ENCODE measurements at regions not wholly inside any gene's neighbourhood (a gene's known extent, or its start where the extent isn't known, plus 50 kb on each side); places are given as distances from the start of the nearest gene placed in this dataset.
"Not testable (repeated sequence)": the region's sequence is repeated elsewhere in the genome, so short reads cannot be mapped to it uniquely, and the experiment has no call there.

DNA sequence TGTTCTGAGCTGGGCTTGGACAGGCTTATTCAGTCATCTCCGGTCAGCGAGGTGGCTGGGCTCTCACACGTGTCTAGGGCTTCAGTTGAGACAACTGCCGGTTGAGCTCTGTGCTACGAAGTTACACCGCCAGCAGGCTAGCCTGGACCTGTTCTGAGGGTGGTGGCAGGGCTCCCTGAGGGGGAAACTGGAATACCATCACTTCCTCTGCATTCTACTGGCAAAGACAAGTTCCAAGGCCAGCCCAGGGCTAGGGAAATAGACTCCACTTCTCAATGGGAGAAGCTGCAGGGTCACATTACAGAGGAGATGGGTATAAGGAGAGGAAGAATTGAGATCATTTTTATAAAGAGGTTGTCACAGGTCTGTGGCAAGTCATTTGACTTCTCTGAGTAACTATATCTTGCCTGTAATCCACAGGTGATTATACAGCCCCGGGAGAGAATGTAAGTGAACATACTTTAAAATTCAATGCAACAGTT is 106.8 kb upstream of the IL12A start:
- H3K9me3 ChIP-seq (replicated peaks; ENCODE audit: control insufficient read depth, low read depth, low read length) = no peaks in the 10 kb centered on the region
- no peak for DNase-seq
- peak overlapping the region; percentile 57 for H3K27ac ChIP-seq (ENCODE audit: low read length)
- no peaks in the 10 kb centered on the region for H3K27me3 ChIP-seq (ENCODE audit: control insufficient read depth, insufficient read depth, low read length)
- peaks cover 8% of the 10 kb centered on the region for H3K36me3 ChIP-seq (ENCODE audit: control insufficient read depth, insufficient read depth, low read length)
- H3K4me1 ChIP-seq (ENCODE audit: control insufficient read depth, insufficient read depth, low read length) = peaks cover 15% of the 10 kb centered on the region
- H3K4me3 ChIP-seq (ENCODE audit: low read length) = no peak overlapping the region
- 72% methylated on average over 5 of the region's 7 CpGs for WGBS (ENCODE audit: insufficient coverage)

DNA sequence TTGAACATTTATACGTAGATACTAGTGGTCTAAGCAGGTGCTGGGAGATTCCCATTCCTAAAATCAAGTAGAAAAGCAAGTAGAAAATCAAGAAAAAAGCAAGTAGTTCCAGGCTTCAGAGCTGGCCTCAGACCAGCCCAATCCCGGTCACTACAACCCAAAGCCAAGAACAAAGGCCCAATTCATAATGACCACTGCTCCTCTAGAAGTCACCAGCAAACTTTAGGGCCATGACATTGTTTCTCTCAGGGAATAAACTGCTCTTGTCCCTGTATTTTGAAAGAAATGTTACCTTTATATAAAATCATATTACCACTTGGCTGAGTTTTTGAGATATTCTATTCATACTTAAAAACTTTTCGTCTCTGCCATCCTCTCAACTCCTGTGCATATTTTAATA is 106.3 kb upstream of the IL12A start:
- no CpG with 5 or more reads among the region's 3 CpGs for WGBS (ENCODE audit: insufficient coverage)
- peaks cover 15% of the 10 kb centered on the region for H3K4me1 ChIP-seq (ENCODE audit: control insufficient read depth, insufficient read depth, low read length)
- H3K27ac ChIP-seq (ENCODE audit: low read length) = peak overlapping the region; percentile 43
- H3K4me3 ChIP-seq (ENCODE audit: low read length) = no peak overlapping the region
- H3K27me3 ChIP-seq (ENCODE audit: control insufficient read depth, insufficient read depth, low read length) = no peaks in the 10 kb centered on the region
- H3K36me3 ChIP-seq (ENCODE audit: control insufficient read depth, insufficient read depth, low read length) = peaks cover 9% of the 10 kb centered on the region
- DNase-seq = no peak
- no peaks in the 10 kb centered on the region for H3K9me3 ChIP-seq (replicated peaks; ENCODE audit: control insufficient read depth, low read depth, low read length)

- DNase-seq = no peak
- no peaks in the 10 kb centered on the region for H3K27me3 ChIP-seq (ENCODE audit: control insufficient read depth, insufficient read depth, low read length)
- no peaks in the 10 kb centered on the region for H3K9me3 ChIP-seq (replicated peaks; ENCODE audit: control insufficient read depth, low read depth, low read length)
- peaks cover 15% of the 10 kb centered on the region for H3K4me1 ChIP-seq (ENCODE audit: control insufficient read depth, insufficient read depth, low read length)
- H3K27ac ChIP-seq (ENCODE audit: low read length) = peak overlapping the region; percentile 43
- peaks cover 8% of the 10 kb centered on the region for H3K36me3 ChIP-seq (ENCODE audit: control insufficient read depth, insufficient read depth, low read length)
- WGBS (ENCODE audit: insufficient coverage) = 31% methylated on average over 4 of the region's 12 CpGs
- H3K4me3 ChIP-seq (ENCODE audit: low read length) = no peak overlapping the region
Measured at GRCh38 chr3:159882790-159883779, 105.5 kb upstream of the IL12A start.

DNA sequence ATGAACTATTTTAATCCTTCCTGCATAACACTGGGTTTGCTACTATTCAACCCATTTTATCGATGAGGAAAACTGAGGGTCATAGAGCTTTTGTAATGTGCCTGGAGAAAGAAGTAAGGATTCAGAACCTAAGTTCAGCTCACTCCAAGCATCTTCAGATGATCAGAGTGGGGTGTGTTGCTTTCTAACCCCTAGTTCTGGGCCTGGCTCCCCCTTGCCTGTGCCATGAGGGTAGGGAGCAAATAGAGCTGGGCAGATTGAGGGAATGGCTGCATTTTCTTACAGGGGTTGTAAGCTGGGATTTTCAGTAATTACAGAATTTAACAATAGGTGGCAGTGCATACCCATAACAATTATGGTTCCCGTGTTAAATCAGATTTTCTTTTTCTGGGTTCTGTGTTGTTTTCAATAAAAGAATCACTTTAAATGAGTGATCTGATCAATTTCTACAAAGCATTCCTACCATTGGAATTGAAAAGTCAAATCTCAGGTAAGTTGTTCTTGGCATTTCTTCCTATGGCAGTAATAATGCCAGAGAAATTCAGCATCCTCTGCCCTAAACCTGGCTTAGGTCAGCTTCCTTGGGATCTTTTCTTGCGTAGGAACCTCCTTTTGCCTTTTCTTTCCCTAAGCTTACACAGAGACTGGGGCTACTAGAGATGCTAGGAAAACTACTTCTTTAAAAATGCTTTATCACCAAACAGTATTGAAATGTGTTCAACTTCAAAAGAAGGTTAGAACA is 103.8 kb upstream of the IL12A start:
- no CpG with 5 or more reads among the region's 3 CpGs for WGBS (ENCODE audit: insufficient coverage)
- peak; percentile 54 for DNase-seq
- peaks cover 7% of the 10 kb centered on the region for H3K36me3 ChIP-seq (ENCODE audit: control insufficient read depth, insufficient read depth, low read length)
- H3K4me3 ChIP-seq (ENCODE audit: low read length) = no peak overlapping the region
- H3K27me3 ChIP-seq (ENCODE audit: control insufficient read depth, insufficient read depth, low read length) = no peaks in the 10 kb centered on the region
- no peak overlapping the region for H3K27ac ChIP-seq (ENCODE audit: low read length)
- H3K9me3 ChIP-seq (replicated peaks; ENCODE audit: control insufficient read depth, low read depth, low read length) = no peaks in the 10 kb centered on the region
- H3K4me1 ChIP-seq (ENCODE audit: control insufficient read depth, insufficient read depth, low read length) = peaks cover 15% of the 10 kb centered on the region

- no peak for DNase-seq
- peaks cover 7% of the 10 kb centered on the region for H3K36me3 ChIP-seq (ENCODE audit: control insufficient read depth, insufficient read depth, low read length)
- H3K27ac ChIP-seq (ENCODE audit: low read length) = no peak overlapping the region
- WGBS (ENCODE audit: insufficient coverage) = 67% methylated on average over 1 of the region's 3 CpGs
- peaks cover 15% of the 10 kb centered on the region for H3K4me1 ChIP-seq (ENCODE audit: control insufficient read depth, insufficient read depth, low read length)
- no peak overlapping the region for H3K4me3 ChIP-seq (ENCODE audit: low read length)
- no peaks in the 10 kb centered on the region for H3K9me3 ChIP-seq (replicated peaks; ENCODE audit: control insufficient read depth, low read depth, low read length)
- H3K27me3 ChIP-seq (ENCODE audit: control insufficient read depth, insufficient read depth, low read length) = no peaks in the 10 kb centered on the region
Measured at GRCh38 chr3:159886050-159886449, 102.6 kb upstream of the IL12A start.

DNA sequence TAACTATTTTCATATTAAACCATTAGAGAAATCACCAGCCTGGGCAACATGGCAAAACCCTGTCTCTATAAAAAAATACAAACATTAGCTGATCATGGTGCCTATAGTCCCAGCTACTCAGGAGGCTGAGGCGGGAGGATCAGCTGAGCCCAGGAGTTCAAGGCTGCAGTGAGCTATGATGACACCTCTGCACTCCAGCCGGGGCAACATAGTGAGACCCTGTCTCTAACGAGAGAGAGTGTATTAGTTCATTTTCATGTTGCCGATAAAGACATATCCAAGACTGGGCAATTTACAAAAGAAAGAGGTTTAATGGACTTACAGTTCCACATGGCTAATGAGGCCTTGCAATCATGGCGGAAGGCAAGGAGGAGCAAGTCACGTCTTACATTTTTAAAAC is 102.1 kb upstream of the IL12A start:
- not testable (repeated sequence) for H3K36me3 ChIP-seq (ENCODE audit: control insufficient read depth, insufficient read depth, low read length); H3K9me3 ChIP-seq (replicated peaks; ENCODE audit: control insufficient read depth, low read depth, low read length); H3K27ac ChIP-seq (ENCODE audit: low read length); H3K4me3 ChIP-seq (ENCODE audit: low read length); DNase-seq; H3K27me3 ChIP-seq (ENCODE audit: control insufficient read depth, insufficient read depth, low read length)
- peaks cover 16% of the 10 kb centered on the region for H3K4me1 ChIP-seq (ENCODE audit: control insufficient read depth, insufficient read depth, low read length)
- WGBS (ENCODE audit: insufficient coverage) = 96% methylated on average over 3 of the region's 6 CpGs

GRCh38 chr3:159887168-159887567 is 101.5 kb upstream of the IL12A start:
- Histone ChIP-seq H3K27ac (ENCODE audit: low read length) (no peak overlapping the region), H3K9me3 (replicated peaks; ENCODE audit: control insufficient read depth, low read depth, low read length) (no peaks in the 10 kb centered on the region), H3K4me1 (ENCODE audit: control insufficient read depth, insufficient read depth, low read length) (peaks cover 14% of the 10 kb centered on the region), H3K27me3 (ENCODE audit: control insufficient read depth, insufficient read depth, low read length) (no peaks in the 10 kb centered on the region), H3K36me3 (ENCODE audit: control insufficient read depth, insufficient read depth, low read length) (peaks cover 10% of the 10 kb centered on the region), H3K4me3 (ENCODE audit: low read length) (no peak overlapping the region)
- WGBS (ENCODE audit: insufficient coverage) = no CpG with 5 or more reads among the region's 5 CpGs
- no peak for DNase-seq

DNA sequence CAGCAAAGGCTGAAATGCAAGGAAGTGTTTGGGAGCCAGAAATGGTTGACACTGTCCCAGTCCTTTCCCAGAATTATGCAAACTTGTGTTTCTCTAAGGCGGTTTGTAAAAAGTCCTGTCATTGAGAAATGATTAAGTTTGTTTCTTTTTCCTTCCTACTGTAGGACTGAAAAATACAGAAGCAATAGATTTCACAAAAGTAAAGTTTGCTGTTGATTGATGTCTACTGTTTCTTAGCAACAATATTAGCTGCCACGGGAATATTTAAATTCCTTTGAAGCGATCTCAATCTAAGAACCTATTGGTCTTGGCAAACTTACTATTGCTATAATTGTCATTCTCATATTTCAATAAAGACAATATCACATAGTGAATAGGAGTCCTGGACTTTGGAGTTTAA is 100.7 kb upstream of the IL12A start:
- H3K27ac ChIP-seq (ENCODE audit: low read length) = no peak overlapping the region
- H3K9me3 ChIP-seq (replicated peaks; ENCODE audit: control insufficient read depth, low read depth, low read length) = no peaks in the 10 kb centered on the region
- WGBS (ENCODE audit: insufficient coverage) = no CpG with 5 or more reads among the region's 3 CpGs
- H3K4me3 ChIP-seq (ENCODE audit: low read length) = no peak overlapping the region
- peaks cover 15% of the 10 kb centered on the region for H3K36me3 ChIP-seq (ENCODE audit: control insufficient read depth, insufficient read depth, low read length)
- peaks cover 13% of the 10 kb centered on the region for H3K4me1 ChIP-seq (ENCODE audit: control insufficient read depth, insufficient read depth, low read length)
- DNase-seq = no peak
- no peaks in the 10 kb centered on the region for H3K27me3 ChIP-seq (ENCODE audit: control insufficient read depth, insufficient read depth, low read length)

DNA sequence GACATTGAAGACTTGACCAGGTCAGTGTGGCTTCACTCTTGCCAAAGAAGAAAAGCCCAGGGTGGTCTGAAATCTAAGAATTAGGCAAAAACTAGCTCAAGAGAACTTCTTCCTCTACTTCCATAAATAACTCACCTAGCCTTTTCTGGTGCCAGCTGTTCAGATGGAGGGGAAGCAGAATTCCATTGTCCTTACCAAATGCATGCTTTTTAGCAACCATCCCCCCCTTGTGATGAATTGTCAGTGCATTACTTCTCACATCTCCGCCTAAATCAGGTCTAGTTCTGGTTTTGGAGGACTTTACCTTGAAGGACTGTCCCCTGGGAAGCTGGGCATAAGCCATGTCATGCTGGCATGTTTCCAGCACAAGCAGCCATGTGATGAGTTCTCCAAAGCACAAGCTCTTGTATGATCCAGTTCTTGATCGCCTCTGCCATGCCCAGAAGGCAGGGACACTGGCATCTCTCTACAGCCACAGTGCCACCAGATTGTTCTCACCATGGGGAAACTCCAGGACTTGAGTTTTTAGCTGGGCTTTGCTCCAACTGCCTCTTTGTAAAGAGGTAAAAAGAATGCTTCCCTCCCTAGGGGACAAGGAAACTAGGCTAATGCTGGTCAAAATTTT is 96.4 kb upstream of the IL12A start:
- peak; percentile 16 for DNase-seq
- Histone ChIP-seq H3K4me3 (ENCODE audit: low read length) (no peak overlapping the region), H3K27me3 (ENCODE audit: control insufficient read depth, insufficient read depth, low read length) (no peaks in the 10 kb centered on the region), H3K9me3 (replicated peaks; ENCODE audit: control insufficient read depth, low read depth, low read length) (no peaks in the 10 kb centered on the region), H3K4me1 (ENCODE audit: control insufficient read depth, insufficient read depth, low read length) (peaks cover 10% of the 10 kb centered on the region), H3K27ac (ENCODE audit: low read length) (no peak overlapping the region), H3K36me3 (ENCODE audit: control insufficient read depth, insufficient read depth, low read length) (peaks cover 23% of the 10 kb centered on the region)
- 88% methylated on average over 1 of the region's 2 CpGs for WGBS (ENCODE audit: insufficient coverage)

DNA sequence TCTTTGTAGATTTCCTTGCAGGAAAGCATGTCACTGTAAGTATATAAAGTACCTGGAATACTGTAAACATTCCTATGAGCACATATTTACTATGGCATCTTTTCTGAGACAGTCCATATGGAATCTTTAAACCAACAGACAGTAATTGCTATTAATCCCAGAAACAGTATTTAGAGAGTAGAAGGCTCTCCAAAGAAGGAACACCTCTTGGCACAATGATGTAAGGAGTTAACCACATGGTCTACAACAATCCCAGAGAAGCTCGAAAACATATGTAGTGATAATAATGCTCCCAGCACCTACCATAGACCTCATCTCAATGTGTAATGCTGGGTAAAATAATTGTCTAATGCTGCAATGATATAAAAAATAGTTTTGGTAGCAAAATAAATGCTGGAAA is 95.8 kb upstream of the IL12A start:
- no peaks in the 10 kb centered on the region for H3K9me3 ChIP-seq (replicated peaks; ENCODE audit: control insufficient read depth, low read depth, low read length)
- H3K36me3 ChIP-seq (ENCODE audit: control insufficient read depth, insufficient read depth, low read length) = peaks cover 23% of the 10 kb centered on the region
- no peak overlapping the region for H3K4me3 ChIP-seq (ENCODE audit: low read length)
- H3K27me3 ChIP-seq (ENCODE audit: control insufficient read depth, insufficient read depth, low read length) = no peaks in the 10 kb centered on the region
- H3K27ac ChIP-seq (ENCODE audit: low read length) = no peak overlapping the region
- peak; percentile 30 for DNase-seq
- peaks cover 10% of the 10 kb centered on the region for H3K4me1 ChIP-seq (ENCODE audit: control insufficient read depth, insufficient read depth, low read length)
- no CpG with 5 or more reads among the region's 1 CpG for WGBS (ENCODE audit: insufficient coverage)

Data from muscle of leg (tissue), 3 donors.